Inferior parietal cortex (tissue), 1 donor: ENCODE measurements at regions not wholly inside any gene's neighbourhood (a gene's known extent, or its start where the extent isn't known, plus 50 kb on each side); places are given as distances from the start of the nearest gene placed in this dataset.

Experiments used
- DNase-seq: peaks from one replicate; pipeline ENCODE4 v3.0.0-alpha.2; 2016; ENCODE audit errors: extremely low spot score

- no peak for DNase-seq
These were observed 357.0 kb downstream of the TSN start for GRCh38 chr2:122112216-122113005.

- no peak for DNase-seq
These were observed 359.0 kb downstream of the TSN start for GRCh38 chr2:122114421-122114820.

- no peak for DNase-seq
These were observed 361.9 kb downstream of the TSN start for GRCh38 chr2:122117371-122117770.

GRCh38 chr2:122129399-122129798 lies 373.9 kb downstream of the TSN start:
- DNase-seq: no peak

GRCh38 chr2:122132147-122132691 lies 376.8 kb downstream of the TSN start:
- no peak for DNase-seq

- no peak for DNase-seq
These were observed 379.8 kb downstream of the TSN start for GRCh38 chr2:122135021-122135937.

- DNase-seq: no peak
These were observed 380.6 kb downstream of the TSN start for GRCh38 chr2:122136056-122136455.

- no peak for DNase-seq
These were observed 383.1 kb downstream of the TSN start for GRCh38 chr2:122138561-122138960.

- no peak for DNase-seq
These were observed 384.4 kb downstream of the TSN start for GRCh38 chr2:122139739-122140420.

- DNase-seq: no peak
These were observed 389.4 kb downstream of the TSN start for GRCh38 chr2:122144884-122145283.

- no peak for DNase-seq
These were observed 390.4 kb downstream of the TSN start for GRCh38 chr2:122145856-122146255.

- DNase-seq: no peak
These were observed 392.8 kb downstream of the TSN start for GRCh38 chr2:122148128-122148767.

GRCh38 chr2:122150524-122151280 lies 395.3 kb downstream of the TSN start:
- DNase-seq: no peak

- no peak for DNase-seq
These were observed 397.1 kb downstream of the TSN start for GRCh38 chr2:122152571-122152970.

GRCh38 chr2:122156176-122156890 lies 400.9 kb downstream of the TSN start:
- no peak for DNase-seq

- no peak for DNase-seq
These were observed 401.7 kb downstream of the TSN start for GRCh38 chr2:122157158-122157557.

GRCh38 chr2:122163617-122164016 lies 408.2 kb downstream of the TSN start:
- no peak for DNase-seq

GRCh38 chr2:122164964-122165363 lies 409.5 kb downstream of the TSN start:
- no peak for DNase-seq

GRCh38 chr2:122166820-122167219 lies 411.4 kb downstream of the TSN start:
- DNase-seq: peak; percentile 36

GRCh38 chr2:122167515-122167914 lies 412.1 kb downstream of the TSN start:
- DNase-seq: peak; percentile 14
